Stimulated activated CD4-positive, alpha-beta T cell treated with anti-CD3 and anti-CD28 coated beads, Interleukin-4, amount 100 ng/mL, for 4 hours (primary cell): ENCODE measurements at regions not wholly inside any gene's neighbourhood (a gene's known extent, or its start where the extent isn't known, plus 50 kb on each side); places are given as distances from the start of the nearest gene placed in this dataset.
"Not testable (repeated sequence)": the region's sequence is repeated elsewhere in the genome, so short reads cannot be mapped to it uniquely, and the experiment has no call there.

Experiments used
- DNase-seq, 2 experiments: peaks; one replicate each; pipeline ENCODE4 v3.0.0-alpha.2; 2020

- DNase-seq: not testable (repeated sequence)
Observed at GRCh38 chr3:28156599-28156998, 84.8 kb upstream of the CMC1 start.

DNA sequence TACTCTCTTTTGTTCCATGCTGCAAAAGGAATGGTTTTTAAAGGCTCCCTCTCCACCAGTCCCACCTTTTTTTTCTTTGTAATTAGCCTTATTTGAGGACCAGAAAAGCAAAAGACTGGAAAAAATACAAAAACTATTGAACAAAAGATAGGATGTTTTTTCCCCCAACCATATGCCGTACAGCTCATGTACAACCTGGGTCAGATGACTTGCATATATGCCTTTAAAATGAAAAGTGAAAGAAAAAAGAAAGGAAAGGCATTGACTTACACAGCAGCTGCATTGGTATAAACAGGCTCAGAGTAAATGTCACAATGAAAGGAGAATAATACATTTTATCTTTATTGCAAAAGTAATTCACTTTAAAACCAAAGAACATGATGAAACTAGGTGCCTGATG is 69.5 kb upstream of the CMC1 start:
- no peak for DNase-seq

- DNase-seq: no peak
Observed at GRCh38 chr3:28172748-28173147, 68.7 kb upstream of the CMC1 start.

DNA sequence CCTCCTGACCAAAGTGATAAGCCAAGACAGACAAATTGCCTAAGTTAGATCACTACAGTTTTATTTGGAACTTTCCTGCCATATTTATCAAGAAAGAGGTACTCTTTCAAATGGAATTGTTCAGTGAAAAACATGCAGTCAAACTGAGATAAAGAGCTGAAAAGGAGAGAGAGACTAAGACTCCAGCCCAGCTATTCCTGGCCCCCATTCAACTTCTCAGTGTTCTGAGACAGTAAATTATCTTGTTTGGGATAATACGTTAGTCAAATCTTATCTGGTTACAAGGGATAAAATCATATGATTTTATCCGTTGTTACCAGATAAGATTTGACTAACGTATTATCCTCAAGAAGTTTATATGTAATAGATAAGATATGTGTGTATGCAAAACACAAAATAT is 67.6 kb upstream of the CMC1 start:
- no peak for DNase-seq

- DNase-seq: no peak
Observed at GRCh38 chr3:28186748-28187147, 54.7 kb upstream of the CMC1 start.

DNA sequence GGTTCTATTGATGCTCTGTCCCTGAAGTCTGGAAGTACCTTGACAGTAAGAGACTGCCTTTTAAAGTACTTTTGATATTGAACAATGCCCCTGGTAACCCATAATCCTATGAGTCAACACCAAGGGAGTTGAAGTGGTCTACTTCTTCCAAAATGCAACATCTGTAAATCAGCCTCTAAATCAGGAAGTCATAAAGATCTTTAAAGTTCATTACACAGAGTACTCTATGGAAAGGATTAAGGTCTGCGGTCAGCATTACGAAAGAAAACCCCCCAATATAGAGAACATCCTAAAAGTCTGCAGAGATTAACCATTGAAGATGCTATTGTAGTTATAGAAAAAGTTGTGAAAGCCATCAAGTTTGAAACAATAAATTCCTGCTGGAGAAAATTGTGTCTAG is 52.7 kb upstream of the CMC1 start:
- no peak for DNase-seq

DNA sequence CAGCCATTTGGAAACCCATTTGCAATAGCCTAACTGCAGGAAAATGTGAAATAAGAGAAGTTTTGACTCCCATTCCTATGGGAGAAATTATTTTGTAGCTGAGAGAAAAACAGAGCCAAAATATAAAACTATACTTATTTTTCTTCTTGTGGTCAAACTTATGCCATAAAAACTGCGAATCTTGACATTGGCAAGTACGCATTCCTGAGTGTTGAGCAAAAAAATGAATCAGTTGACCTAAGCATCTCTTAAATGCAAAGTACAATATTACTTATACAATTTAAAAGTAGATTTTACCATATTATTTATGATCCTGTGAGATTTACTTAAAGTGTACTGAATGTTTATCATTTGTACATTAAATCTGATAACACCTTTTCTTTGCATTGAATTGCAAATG is 50.1 kb upstream of the CMC1 start:
- DNase-seq: no peak
